Upper lobe of left lung (tissue), 6 donors: ENCODE measurements at regions not wholly inside any gene's neighbourhood (a gene's known extent, or its start where the extent isn't known, plus 50 kb on each side); places are given as distances from the start of the nearest gene placed in this dataset.

ENCODE experiments used
- ATAC-seq, 2 donors: fragments of 200-7000 bp; cut with Tn5 transposase; one replicate each; pipeline ENCODE4 v1.9.1; 2022; ENCODE audit warnings: mild to moderate bottlenecking in 2 of 2, moderate library complexity in 2 of 2; ENCODE audit not compliant: low FRiP score in 2 of 2
- DNase-seq, 2 donors: peaks; one replicate each; pipeline ENCODE4 v3.0.0-alpha.2; 2019 to 2020
- H3K27ac ChIP-seq, 4 donors: fragments of 200-600 bp; sonication (generic); one replicate each; pipeline ENCODE4 v1.5.1; 2016 to 2019
- H3K27me3 ChIP-seq, 4 donors: fragments of 200-600 bp; sonication (generic); one replicate each; pipeline ENCODE4 v1.5.1; 2017 to 2019
- H3K36me3 ChIP-seq, 4 donors: fragments of 200-600 bp; sonication (generic); one replicate each; pipeline ENCODE4 v1.5.1; 2016 to 2019
- H3K4me1 ChIP-seq, 4 donors: fragments of 200-600 bp; sonication (generic); one replicate each; pipeline ENCODE4 v1.5.1; 2018 to 2019
- H3K4me3 ChIP-seq, 4 donors: fragments of 200-600 bp; sonication (generic); one replicate each; pipeline ENCODE4 v1.5.1; 2017 to 2019; ENCODE audit warnings: mild to moderate bottlenecking in 2 of 4, moderate library complexity in 1 of 4
- H3K9me3 ChIP-seq, 4 donors: fragments of 200-600 bp; sonication (generic); one replicate each; pipeline ENCODE4 v1.5.1; 2018 to 2019
- EP300 ChIP-seq, 4 donors: sonication (generic); formaldehyde crosslinking; IDR thresholded peaks; one replicate each; pipeline ENCODE4 v1.5.1; 2017; ENCODE audit warnings: antibody characterized with exemption in 4 of 4, control low read depth in 2 of 4
- POLR2A ChIP-seq, 4 donors: fragments of 450-650 bp; IDR thresholded peaks; one replicate each; pipeline ENCODE4 v1.5.1; 2016 to 2017; ENCODE audit warnings: antibody characterized with exemption in 4 of 4, mild to moderate bottlenecking in 2 of 4
- POLR2AphosphoS5 ChIP-seq, 2 donors: sonication (generic); formaldehyde crosslinking; IDR thresholded peaks; one replicate each; pipeline ENCODE4 v1.5.1; 2017; ENCODE audit warnings: antibody characterized with exemption in 2 of 2
- WGBS, 2 donors: methylation state at CpG; one replicate each; pipeline ENCODE4 v1.1.5; 2017 to 2018; 5-methylcytosine and 5-hydroxymethylcytosine counted together
- TF ChIP-seq, protein P1 (sequence below), 6 experiments: fragments of 450-650 bp in 4 of 6; fragments of 200-600 bp in 2 of 6; sonication (generic) in 2 of 6; IDR thresholded peaks; one replicate each; pipeline ENCODE4 v1.5.1; 2016 to 2019; ENCODE audit warnings: antibody characterized with exemption in 6 of 6
- donor health status: DM: no; HTN: no; CAD: no; lungs with moderate emphysema.
- donor health status: DM: no; HTN: yes; CAD: no; lungs with severe emphysema.

DNA sequence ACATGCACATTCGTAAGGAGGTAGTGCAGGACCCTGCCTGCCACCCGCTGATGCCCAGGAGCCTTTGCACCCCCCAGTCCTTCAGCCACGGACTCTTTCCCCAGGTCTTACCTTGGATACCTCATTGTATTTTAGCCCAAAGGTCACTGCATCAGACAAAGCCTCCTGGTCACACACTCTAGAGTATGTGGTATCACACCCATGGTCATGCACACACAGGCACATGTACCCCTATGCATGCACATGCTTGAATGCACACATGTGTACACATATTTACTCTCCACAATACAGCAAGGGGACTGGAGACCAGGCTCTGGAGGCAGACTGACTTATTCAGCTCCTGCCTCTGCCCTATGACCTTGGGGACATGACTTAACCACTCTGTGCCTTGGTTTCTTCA lies 357.5 kb downstream of the C16orf95 start:
- no peak for DNase-seq
- Histone ChIP-seq H3K27me3 (peaks cover 0 to 5% (median 0%) of the 10 kb centered on the region in 4 donors), H3K36me3 (no peaks in the 10 kb centered on the region), H3K27ac (no peak overlapping the region), H3K4me3 (no peak overlapping the region), H3K9me3 (no peaks in the 10 kb centered on the region), H3K4me1 (no peaks in the 10 kb centered on the region)
- no peak for TF ChIP-seq EP300 (IDR thresholded peaks at IDR 0.05)
- TF ChIP-seq, protein P1, sequence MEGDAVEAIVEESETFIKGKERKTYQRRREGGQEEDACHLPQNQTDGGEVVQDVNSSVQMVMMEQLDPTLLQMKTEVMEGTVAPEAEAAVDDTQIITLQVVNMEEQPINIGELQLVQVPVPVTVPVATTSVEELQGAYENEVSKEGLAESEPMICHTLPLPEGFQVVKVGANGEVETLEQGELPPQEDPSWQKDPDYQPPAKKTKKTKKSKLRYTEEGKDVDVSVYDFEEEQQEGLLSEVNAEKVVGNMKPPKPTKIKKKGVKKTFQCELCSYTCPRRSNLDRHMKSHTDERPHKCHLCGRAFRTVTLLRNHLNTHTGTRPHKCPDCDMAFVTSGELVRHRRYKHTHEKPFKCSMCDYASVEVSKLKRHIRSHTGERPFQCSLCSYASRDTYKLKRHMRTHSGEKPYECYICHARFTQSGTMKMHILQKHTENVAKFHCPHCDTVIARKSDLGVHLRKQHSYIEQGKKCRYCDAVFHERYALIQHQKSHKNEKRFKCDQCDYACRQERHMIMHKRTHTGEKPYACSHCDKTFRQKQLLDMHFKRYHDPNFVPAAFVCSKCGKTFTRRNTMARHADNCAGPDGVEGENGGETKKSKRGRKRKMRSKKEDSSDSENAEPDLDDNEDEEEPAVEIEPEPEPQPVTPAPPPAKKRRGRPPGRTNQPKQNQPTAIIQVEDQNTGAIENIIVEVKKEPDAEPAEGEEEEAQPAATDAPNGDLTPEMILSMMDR (IDR thresholded peaks at IDR 0.05), result no peak
- TF ChIP-seq POLR2A (IDR thresholded peaks at IDR 0.05), result no peak
- no peak for TF ChIP-seq POLR2AphosphoS5 (IDR thresholded peaks at IDR 0.05)
- ATAC-seq, result no peak
- 55 to 77% methylated on average over 3 of the region's 3 CpGs for WGBS, 2 donors

DNA sequence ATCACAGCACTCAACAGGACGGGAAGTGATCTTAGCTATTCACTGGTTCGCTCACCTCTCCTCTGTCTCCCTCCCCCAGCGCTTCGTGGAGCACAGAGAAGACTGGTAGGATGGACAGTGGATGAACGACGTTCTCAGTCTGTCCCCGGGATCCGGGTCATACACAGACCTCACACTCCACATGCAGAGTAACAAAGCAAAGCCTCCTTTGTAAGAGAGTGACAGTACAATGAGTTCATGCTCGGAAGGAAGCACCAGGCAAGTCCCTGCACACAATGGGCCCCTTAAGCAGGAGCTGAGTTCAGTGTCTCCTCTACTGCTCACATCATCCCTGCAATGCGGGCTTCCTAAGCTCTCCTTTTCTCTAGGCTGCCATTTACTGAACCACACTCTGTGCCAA lies 356.9 kb downstream of the C16orf95 start:
- Histone ChIP-seq H3K27ac (no peak overlapping the region), H3K36me3 (no peaks in the 10 kb centered on the region), H3K4me1 (no peaks in the 10 kb centered on the region), H3K9me3 (no peaks in the 10 kb centered on the region), H3K4me3 (no peak overlapping the region), H3K27me3 (peaks cover 0 to 5% (median 0%) of the 10 kb centered on the region in 4 donors)
- DNase-seq (no peak), ATAC-seq (no peak)
- 45 to 57% methylated on average over 9 to 10 of the region's 10 CpGs for WGBS, 2 donors
- TF ChIP-seq POLR2A (IDR thresholded peaks at IDR 0.05), result no peak
- TF ChIP-seq, protein P1 (IDR thresholded peaks at IDR 0.05), result no peak
- TF ChIP-seq EP300 (IDR thresholded peaks at IDR 0.05), result no peak
- TF ChIP-seq POLR2AphosphoS5 (IDR thresholded peaks at IDR 0.05), result no peak

GRCh38 chr16:86961171-86961601 lies 356.0 kb downstream of the C16orf95 start:
- TF ChIP-seq POLR2A (IDR thresholded peaks at IDR 0.05) (no peak), POLR2AphosphoS5 (IDR thresholded peaks at IDR 0.05) (no peak)
- TF ChIP-seq, protein P1 (IDR thresholded peaks at IDR 0.05), result no peak
- no peak for ATAC-seq
- Histone ChIP-seq H3K4me3 (no peak overlapping the region), H3K4me1 (no peaks in the 10 kb centered on the region), H3K27ac (no peak overlapping the region), H3K9me3 (no peaks in the 10 kb centered on the region), H3K27me3 (peaks cover 0 to 5% (median 0%) of the 10 kb centered on the region in 4 donors), H3K36me3 (no peaks in the 10 kb centered on the region)
- DNase-seq, result no peak
- WGBS, 2 donors, result 70 to 73% methylated on average over 16 to 17 of the region's 17 CpGs

GRCh38 chr16:86962259-86962658 lies 354.9 kb downstream of the C16orf95 start:
- Histone ChIP-seq H3K4me3 (no peak overlapping the region), H3K4me1 (no peaks in the 10 kb centered on the region), H3K9me3 (no peaks in the 10 kb centered on the region), H3K27me3 (peaks cover 0 to 5% (median 0%) of the 10 kb centered on the region in 4 donors), H3K27ac (no peak overlapping the region), H3K36me3 (no peaks in the 10 kb centered on the region)
- DNase-seq (no peak), ATAC-seq (no peak)
- TF ChIP-seq POLR2A (IDR thresholded peaks at IDR 0.05) (no peak), POLR2AphosphoS5 (IDR thresholded peaks at IDR 0.05) (no peak)
- WGBS, 2 donors, result 60 to 73% methylated on average over 6 to 7 of the region's 7 CpGs

DNA sequence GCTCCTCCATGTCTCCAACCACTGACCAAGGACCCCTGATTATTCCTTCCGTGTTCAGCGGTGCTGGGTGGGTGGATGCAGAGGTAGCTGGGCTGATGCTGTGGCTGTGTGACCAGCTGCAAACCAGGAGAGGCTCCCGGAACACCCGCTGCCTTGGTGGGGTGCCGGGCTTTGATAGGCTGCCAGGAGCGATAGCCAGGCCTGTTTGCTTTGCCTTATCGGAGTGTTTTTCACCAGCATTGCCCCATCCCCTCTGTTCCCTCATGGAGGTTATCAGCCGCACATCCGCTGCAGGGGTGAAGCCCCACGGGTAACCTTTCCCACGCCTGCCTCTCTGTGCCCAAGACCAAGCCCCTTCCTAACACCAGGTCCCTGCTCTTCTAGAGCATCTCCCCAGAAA lies 354.3 kb downstream of the C16orf95 start:
- TF ChIP-seq, protein P1 (IDR thresholded peaks at IDR 0.05), result no peak
- TF ChIP-seq EP300 (IDR thresholded peaks at IDR 0.05) (no peak), POLR2A (IDR thresholded peaks at IDR 0.05) (no peak), POLR2AphosphoS5 (IDR thresholded peaks at IDR 0.05) (no peak)
- ATAC-seq (no peak), DNase-seq (no peak)
- peaks cover 0 to 5% (median 0%) of the 10 kb centered on the region in 4 donors for H3K27me3 ChIP-seq
- H3K4me3 ChIP-seq, result no peak overlapping the region
- WGBS, 2 donors, result 80 to 87% methylated on average over 5 to 8 of the region's 11 CpGs
- no peaks in the 10 kb centered on the region for H3K36me3 ChIP-seq
- no peaks in the 10 kb centered on the region for H3K4me1 ChIP-seq
- no peak overlapping the region for H3K27ac ChIP-seq
- H3K9me3 ChIP-seq, result no peaks in the 10 kb centered on the region
